ENCODE measurements at regions not wholly inside any gene's neighbourhood (a gene's known extent, or its start where the extent isn't known, plus 50 kb on each side); places are given as distances from the start of the nearest gene placed in this dataset.
A peak's percentile ranks its signal among the peaks of the same experiment; 100 is the strongest.

DNA sequence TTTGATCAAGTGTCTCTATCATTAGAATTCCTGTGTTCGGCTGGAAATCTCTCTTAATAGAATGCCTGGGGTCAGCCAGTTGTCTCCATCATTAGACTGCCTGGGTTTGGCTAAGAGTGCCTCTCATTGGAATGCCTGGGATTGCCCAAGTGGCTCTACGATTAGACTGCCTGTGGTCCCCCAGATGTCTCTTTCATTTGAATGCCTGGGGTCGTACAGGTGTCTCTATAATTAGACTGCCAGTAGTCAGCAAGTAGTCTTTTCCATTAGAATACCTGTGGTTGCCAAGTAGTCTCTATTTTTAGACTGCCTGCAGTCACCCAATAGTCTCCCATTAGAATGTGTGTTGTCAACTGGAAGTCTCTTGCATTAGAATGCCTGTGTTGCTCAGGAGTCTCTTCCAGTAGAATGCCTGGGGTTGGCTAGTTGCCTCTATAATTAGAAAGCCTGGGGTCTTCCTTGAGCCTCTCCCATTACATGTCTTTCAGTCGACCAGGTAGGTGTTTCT, 1523.2 kb downstream of the UQCRFS1 start:
- DNase-seq (ENCODE audit: low read depth), result peak; percentile 49

DNA sequence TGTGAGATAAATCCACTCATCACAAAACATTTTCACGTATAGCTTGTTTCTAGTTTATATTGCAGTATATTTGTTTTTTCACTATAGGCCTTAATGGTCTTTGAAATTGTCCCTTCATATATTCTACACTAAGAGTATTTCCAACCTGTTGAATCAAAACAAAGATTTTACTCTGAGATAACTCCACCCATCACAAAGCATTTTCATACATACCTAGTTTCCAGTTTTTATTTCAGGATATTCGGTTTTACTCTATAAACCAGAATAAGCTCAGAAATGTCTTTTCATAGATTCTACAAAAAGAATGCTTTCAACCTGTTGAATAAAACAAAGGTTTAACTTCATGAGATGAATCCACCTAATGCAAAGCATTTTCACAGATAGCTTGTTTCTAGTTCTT, 1528.7 kb downstream of the UQCRFS1 start:
- DNase-seq (ENCODE audit: low read depth), result no peak

DNA sequence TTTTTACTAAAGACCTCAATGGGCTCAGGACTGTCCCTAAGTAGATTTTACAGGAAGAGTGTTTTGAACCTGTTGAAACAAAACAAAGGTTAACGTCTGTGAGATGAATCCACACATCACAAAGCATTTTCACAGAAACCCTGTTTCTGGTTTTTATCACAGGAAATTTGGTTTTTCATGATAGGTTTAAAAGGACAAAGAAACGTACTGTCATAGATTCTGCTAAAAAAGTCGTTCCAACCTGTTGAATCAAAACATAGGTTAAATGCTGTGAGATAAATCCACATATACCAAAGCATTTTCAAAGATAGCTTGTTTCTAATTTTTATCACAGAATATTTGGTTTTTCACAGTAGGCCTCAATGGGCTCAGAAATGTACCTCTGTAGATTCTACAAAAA, 1531.0 kb downstream of the UQCRFS1 start:
- DNase-seq (ENCODE audit: low read depth), result no peak

DNA sequence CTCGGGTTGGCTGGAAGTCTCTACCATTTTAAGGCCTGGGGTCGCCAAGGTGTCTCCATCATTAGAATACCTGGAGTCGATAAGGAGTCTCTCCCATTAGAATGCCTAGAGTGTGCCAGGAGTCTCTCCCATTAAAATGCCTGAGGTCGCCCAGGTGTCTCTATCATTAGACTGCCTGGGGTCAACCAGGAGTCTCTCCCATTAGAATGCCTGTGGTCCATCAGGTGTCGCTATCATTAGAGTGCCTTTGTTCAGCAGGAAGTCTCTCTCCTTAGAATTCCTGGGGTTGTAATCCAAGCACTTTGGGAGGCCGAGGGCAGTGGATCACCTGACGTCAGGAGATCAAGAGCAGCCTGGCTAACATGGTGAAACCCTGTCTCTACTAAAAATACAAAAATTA, 1533.0 kb downstream of the UQCRFS1 start:
- DNase-seq (ENCODE audit: low read depth), result no peak

DNA sequence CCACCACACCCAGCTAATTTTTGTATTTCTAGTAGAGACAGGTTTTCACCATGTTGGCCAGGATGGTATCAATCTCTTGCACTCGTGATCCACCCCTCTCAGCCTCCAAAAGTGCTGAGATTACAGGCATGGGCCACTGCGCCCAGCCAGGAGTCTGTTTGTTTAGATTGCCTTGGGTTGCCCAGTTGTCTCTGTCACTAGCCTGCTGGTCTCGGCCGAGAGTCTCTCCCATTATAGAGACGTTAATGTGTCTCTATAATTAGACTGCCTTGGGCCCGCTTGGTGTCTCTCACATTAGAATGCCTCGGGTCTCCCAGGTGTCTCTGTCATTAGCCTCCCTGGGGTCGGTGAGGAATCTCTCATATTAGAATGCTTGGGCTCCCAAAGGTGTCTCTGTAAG, 1533.6 kb downstream of the UQCRFS1 start:
- DNase-seq (ENCODE audit: low read depth), result no peak

DNA sequence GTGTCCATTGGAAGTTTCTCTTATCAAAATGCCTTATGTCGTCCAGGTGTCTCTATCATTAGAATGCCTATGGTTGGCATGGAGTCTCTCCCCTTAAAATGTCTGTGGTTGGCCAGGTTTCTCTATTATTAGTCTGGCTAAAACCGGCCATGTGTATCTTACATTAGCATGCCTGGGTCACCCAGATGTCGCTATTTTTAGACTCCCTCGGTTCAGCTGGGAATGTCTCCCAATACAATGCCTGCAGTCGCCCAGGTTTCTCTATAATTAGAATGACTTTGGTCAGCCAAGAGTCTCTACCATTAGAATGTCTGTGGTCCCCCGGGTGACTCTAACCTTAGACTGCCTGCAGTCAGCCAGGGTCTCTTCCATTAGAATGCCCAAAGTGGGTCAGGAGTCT, 1536.1 kb downstream of the UQCRFS1 start:
- DNase-seq (ENCODE audit: low read depth), result peak; percentile 77

DNA sequence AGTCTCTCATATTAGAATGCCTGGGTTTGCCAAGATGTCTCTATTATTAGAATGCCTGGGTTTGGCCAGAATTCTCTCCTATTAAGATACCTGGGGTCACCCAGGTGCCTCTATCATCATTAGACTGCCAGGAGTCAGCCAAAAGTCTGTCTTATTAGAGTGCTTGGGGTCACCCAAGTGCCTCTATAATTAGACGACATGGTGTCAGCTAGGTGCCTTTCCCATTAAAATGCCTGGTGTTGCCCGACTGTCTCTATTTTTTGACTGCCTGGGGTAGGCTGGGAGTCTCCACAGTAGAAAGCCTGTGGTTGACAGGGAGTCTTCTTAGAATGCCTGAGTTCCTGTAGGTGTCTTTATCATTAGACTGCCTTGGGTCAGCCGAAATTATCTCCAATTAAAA, 1536.6 kb downstream of the UQCRFS1 start:
- DNase-seq (ENCODE audit: low read depth), result no peak

DNA sequence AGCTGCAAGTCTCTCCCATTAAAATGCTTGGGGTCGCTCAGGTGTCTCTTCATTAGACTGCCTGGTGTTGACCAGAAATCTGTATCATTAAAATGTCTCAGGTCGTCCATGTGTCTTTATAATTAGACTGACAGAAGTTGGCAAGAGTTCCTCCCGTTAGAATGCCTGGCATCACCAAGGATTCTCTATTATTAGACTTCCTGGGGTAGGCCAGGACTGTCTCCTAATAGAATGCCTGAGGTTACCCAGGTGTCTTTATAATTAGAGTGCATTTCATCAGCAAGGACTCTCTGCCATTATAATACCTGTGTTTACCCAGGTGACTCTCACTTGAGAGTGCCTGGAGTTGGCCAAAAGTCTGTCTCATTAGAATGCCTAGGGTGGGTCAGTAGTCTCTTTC, 1537.2 kb downstream of the UQCRFS1 start:
- no peak for DNase-seq (ENCODE audit: low read depth)

DNA sequence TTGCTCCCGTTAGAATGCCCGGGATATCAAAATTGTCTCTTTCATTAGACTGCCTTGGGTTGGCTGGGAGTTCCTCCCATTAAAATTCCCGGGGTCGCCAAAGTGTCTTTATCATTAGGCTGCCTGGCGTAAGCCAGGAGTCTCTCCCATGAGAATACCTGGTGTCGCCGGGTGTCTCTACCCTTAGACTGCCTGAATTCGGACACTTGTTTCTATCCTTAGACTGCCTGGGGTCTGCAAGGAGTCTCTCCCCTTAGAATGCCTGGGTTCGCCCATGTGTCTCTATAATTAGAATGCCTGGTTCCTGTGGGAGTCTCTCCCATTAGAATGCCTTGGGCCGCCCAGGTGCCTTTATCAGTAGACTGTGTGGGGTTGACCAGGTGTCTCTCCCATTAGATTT, 1538.2 kb downstream of the UQCRFS1 start:
- no peak for DNase-seq (ENCODE audit: low read depth)

DNA sequence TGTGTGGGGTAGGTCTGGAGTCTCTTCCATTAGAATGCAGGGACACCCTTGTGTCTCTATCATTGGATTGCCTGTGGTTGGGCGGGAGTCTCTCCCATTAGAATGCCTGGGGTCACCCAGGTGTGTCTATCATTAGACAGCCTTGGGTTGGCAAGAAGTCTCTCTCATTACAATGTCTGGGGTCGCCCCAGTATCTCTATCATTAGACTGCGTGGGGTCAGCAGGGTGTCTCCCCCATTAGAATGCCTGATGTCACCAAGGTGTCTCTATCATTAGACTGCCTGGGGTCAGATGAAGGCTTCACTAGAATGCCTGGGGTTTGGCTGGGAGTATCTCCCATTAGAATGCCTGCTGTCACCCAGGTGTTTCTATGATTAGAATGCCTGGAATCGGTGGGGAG, 1539.0 kb downstream of the UQCRFS1 start:
- DNase-seq (ENCODE audit: low read depth), result no peak

DNA sequence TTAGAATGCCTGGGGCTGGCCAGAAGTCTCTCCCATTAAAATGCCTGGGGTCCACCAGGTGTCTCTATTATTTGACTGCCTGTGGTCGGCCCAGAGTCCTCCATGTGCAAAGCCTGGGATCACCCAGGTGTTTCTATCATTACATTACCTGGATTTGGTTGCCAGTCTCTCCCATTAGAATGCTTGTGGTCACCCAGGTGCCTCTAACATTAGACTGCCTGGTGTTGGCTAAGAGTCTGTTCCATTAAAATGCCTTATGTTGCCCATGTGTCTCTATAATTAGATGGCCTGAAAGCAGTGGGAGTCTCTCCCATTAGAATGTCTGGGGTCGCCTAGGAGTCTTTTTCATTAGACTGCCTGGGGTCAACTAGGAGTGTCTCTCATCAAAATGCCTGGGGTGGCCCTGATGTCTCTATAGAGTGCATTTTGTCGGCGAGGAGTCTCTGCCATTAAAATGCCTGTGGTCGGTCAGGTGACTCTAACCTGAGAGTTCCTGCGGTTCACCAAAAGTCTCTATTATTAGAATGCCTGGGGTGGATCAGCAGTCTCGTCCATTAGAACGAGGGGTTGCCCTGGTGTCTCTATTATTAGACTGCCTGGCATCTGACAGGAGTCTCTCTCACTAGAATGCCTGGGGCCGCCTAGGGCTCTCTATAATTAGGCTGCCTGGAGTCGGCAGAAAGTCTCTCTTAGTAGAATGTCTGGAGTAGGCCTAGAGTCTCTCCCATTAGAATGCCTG, 1540.5 kb downstream of the UQCRFS1 start:
- peak; percentile 34 for DNase-seq (ENCODE audit: low read depth)

DNA sequence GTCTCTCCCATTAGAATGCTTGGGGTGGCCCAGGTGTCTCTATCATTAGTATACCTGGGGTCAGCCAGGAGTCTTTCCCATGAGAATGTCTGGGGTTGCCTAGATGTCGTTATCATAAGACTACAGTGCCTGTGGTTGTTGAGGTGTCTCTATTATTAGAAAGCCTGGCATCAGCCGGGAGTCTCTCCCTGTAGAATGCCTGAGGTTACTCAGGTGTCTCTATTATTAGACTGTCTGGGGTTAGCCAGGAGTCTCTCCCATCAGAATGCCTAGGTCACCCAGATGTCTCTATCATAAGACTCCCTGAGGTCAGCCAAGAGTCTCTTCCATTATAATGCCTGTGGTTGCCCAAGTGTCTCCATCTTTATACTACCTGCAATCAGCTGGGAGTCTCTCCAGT, 1541.1 kb downstream of the UQCRFS1 start:
- DNase-seq (ENCODE audit: low read depth), result no peak

DNA sequence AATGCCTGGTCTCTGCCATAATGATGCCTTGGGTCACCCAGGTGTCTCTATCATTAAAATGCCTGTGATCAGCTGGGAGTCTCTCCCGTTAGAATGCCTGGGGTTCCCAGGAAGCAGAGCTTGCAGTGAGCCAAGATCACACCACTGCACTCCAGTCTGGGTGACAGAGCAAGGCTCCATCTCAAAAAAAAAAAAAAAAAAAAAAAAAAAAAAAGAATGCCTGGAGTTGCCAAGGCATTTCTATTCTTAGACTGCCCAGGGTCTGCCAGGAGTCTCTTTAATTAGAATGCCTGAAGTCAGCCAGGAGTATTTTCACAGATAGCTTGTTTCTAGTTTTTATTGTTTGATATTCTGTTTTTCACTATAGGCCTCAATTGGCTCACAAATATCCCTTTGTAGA, 1552.5 kb downstream of the UQCRFS1 start:
- DNase-seq (ENCODE audit: low read depth), result no peak

DNA sequence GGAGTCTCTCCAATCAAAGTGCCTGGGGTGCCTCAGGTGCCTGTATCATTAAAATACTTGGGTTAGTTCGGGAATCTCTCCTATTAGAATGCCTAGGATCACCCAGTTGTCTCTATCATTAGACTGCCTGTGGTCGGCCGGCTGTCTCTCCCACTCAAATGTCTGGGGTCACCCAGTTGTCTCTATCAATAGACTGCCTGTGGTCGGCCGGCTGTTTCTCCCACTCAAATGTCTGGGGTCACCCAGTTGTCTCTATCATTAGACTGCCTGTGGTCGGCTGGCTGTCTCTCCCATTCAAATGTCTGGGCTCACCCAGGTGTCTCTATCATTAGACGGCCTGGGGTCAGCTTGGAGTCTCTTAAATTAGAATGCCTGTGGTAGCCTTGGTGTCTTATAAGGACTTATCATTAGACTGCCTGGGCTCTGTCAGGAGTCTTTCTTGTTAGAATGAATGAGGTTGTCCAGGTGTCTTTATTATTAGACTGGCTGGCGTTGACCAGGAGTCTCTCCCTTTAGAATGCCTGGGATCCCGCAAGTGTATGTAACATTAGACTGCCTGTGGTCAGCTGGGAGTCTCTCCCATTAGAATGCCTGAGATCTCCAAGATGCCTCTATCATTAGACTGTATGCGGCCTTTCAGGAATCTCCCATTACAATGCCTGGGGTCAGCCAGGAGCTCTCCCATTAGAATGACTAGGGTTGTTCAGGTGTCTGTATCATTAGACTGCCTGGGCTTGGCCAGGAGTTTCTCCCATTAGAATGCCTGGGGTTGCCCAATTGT, 1555.5 kb downstream of the UQCRFS1 start:
- peak; percentile 79 for DNase-seq (ENCODE audit: low read depth)

DNA sequence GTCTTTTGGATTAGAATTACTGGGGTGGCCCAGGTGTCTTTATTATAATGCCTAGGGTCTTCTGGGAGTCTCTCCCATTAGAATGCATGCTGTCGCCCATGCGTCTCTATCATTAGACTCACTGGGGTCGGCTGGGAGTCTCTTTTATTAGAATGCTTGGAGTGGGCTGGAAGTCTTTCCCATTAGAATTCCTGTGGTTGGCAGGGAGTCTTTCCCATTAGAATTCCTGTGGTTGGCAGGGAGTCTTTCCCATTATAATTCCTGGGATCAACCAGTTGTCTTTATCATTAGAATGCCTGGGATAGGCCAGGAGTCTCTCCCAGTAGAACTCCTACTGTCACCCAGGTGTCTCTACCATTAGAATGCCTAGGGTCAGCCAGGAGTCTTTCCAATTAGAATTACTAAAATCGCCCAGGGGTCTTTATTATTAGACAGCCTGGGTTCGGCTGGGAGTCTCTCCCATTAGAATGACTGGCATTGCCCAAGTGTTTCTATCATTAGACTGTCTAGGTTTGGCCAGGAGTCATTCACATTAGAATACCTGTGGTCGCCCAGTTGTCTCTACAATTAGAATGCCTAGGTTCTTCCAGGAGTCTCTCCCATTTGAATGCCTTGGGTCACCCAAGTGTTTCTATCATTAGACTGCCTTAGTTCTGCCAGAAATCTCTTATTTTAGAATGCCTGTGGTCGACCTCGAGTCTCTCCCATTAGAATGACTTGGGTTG, 1558.5 kb downstream of the UQCRFS1 start:
- peak; percentile 54 for DNase-seq (ENCODE audit: low read depth)

DNA sequence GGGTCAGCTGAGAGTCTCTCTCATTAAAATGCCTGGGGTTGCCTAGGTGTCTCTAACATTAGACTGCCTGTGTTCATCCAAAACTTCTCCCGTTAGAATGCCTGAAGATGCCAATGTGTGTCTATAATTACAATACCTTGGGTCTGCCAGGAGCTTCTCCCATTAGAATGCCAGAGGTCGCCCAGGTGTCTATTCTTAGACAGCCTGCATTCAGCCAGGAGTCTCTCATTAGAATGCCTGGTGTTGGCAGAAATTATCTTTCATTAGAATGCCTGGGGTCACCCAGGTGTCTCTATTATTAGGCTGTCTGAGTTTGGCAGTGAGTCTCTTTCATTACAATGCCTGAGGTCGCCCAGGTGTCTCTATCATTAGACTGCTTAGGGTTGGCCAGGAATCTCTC, 1560.2 kb downstream of the UQCRFS1 start:
- DNase-seq (ENCODE audit: low read depth), result no peak

DNA sequence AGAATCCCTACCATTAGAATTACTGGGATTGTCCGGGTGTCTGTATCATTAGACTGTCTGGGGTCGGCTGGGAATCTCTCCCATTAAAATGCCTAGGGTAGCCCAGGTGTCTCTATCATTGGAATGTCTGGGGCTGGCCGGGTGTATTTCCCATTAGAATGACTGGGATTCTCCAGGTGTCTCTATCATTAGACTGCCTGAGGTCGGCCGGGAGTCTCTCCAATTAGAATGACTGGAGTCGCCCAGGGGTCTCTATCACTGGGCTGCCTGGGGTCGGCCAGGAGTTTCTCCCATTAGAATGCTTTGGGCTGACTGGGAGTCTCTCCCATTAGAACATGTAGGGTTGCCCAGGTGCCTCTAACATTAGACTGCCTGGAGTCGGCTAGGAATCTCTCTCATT, 1560.7 kb downstream of the UQCRFS1 start:
- no peak for DNase-seq (ENCODE audit: low read depth)

DNA sequence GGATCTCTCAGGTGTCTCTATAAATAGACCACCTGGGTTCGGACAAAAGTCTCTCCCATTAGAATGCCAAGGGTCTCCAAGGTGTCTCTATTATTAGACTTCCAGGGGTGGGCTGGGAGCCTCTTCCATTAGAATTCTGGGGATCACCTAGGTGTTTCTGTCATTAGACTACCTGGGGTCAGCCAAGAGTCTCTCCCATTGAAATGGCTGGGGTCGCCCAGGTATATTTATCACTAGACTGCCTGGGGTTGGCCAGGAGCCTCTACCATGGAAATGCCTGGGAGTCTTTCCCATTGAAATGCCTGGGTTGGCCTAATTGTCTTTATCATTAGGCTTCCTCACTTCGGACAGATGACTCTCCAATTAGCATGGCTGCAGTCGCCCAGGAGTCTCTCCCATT, 1565.5 kb downstream of the UQCRFS1 start:
- no peak for DNase-seq (ENCODE audit: low read depth)

DNA sequence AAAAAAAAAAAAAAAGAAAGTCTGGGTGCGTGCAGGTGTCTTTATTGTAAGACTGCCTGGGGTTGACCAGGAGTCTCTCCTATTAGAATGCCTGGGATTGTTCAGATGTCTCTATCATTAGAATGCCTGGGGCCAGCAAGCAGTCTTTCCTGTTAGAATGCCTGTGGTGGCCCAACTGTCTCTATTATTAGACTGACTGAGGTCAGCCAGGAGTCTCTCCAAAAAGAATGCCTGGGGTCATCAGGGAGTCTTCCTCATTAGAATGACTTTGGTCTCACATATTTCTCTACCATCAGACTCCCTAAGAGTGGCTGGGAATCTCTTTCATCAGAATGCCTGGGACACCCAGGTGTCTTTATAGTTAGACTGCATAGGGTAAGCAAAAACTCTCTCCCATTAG, 1577.5 kb downstream of the UQCRFS1 start:
- DNase-seq (ENCODE audit: low read depth), result peak; percentile 17

DNA sequence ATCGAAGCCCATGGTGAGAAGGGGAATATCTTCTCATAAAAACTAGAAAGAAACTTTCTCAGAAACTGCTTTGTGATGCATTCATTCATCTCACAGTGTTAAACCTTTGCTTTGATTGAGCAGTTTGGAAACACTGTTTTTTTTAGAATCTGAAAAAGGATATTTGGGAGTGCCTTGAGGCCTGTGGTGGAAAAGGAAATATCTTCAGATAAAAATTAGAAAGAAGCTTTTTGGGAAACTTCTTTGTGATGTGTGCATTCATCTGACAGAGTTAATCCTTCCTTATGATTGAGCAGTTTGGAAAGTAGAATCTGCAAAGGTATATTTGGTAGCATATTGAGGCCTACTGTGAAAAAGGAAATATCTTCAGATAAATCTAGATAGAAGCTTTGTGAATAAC, 1594.9 kb downstream of the UQCRFS1 start:
- no peak for DNase-seq (ENCODE audit: low read depth)

DNA sequence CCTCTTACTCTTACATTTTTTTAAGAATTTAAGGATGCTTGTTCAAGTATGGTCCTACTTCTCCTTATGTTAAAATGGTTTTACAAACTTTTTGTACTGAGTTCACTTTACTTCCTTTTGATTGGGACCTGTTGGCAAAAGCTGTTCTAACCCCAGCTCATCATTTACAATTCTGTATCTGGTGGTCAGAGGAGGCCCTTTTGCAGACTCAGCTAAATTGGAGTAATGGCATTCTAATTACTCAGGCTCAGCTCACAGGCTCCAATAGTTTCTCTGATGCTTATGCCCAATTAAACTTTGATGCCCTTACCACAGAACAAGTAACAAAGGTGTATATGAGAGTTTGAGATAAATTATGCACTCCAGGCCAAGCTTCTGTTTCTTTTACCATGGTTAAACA, 1632.0 kb downstream of the UQCRFS1 start:
- DNase-seq (ENCODE audit: low read depth), result no peak

Measured in myocyte (in vitro differentiated cells).